SK-N-SH treated with all-trans-retinoic acid at 6 μM for 48 hours (cell line): ENCODE measurements at regions not wholly inside any gene's neighbourhood (a gene's known extent, or its start where the extent isn't known, plus 50 kb on each side); places are given as distances from the start of the nearest gene placed in this dataset.

Experiments
- TSHZ2 ChIP-seq: fragments of 250-450 bp; sonication (Bioruptor Pico); IDR thresholded peaks from 2 replicates; pipeline ENCODE4 v1.5.0; 2020; ENCODE audit warnings: mild to moderate bottlenecking, moderate library complexity
- ZNF565 ChIP-seq: fragments of 450-650 bp; formaldehyde crosslinking; conservative IDR thresholded peaks from 2 replicates; pipeline ENCODE4 v1.5.0; 2020; ENCODE audit warnings: low read depth, mild to moderate bottlenecking, moderate library complexity

- TF ChIP-seq ZNF565 (CRISPR knock-in tag) (no peak), TSHZ2 (CRISPR knock-in tag) (no peak)
Observed at GRCh38 chr10:71076473-71077142, 135.8 kb upstream of the UNC5B start.
